Tibial nerve (tissue), 3 donors: ENCODE measurements at regions not wholly inside any gene's neighbourhood (a gene's known extent, or its start where the extent isn't known, plus 50 kb on each side); places are given as distances from the start of the nearest gene placed in this dataset.

Experiments
- POLR2A ChIP-seq, 2 donors: fragments of 450-650 bp; IDR thresholded peaks; one replicate each; pipeline ENCODE4 v1.6.1; 2017; ENCODE audit warnings: antibody characterized with exemption in 2 of 2, mild to moderate bottlenecking in 2 of 2, moderate library complexity in 2 of 2
- TF ChIP-seq, protein P1 (sequence below), 5 experiments: fragments of 200-600 bp in 3 of 5; fragments of 450-650 bp in 2 of 5; sonication (generic) in 3 of 5; IDR thresholded peaks; one replicate each; pipeline ENCODE4 v1.5.1; 2016 to 2019; ENCODE audit warnings: antibody characterized with exemption in 5 of 5, mild to moderate bottlenecking in 3 of 5, moderate library complexity in 2 of 5

DNA sequence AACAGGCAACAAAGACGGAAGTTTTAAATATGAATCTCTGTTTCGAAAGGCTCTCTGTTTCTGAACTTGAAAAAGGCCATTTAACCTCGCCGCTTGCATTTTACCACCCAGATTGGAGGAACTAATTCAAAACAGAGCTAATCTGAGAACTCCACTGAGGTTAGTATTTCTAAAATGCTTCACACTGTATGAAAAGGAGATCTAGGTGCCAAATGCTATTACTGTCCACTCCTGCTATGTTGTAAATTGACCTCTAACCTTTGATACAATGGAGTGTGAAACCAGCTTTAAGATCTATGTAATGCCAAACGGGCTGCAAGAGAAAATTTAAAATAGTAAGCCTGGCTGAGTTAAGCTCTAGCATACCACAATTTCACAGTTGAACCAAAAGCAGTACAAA lies 364.5 kb downstream of the IRS1 start:
- TF ChIP-seq, protein P1, sequence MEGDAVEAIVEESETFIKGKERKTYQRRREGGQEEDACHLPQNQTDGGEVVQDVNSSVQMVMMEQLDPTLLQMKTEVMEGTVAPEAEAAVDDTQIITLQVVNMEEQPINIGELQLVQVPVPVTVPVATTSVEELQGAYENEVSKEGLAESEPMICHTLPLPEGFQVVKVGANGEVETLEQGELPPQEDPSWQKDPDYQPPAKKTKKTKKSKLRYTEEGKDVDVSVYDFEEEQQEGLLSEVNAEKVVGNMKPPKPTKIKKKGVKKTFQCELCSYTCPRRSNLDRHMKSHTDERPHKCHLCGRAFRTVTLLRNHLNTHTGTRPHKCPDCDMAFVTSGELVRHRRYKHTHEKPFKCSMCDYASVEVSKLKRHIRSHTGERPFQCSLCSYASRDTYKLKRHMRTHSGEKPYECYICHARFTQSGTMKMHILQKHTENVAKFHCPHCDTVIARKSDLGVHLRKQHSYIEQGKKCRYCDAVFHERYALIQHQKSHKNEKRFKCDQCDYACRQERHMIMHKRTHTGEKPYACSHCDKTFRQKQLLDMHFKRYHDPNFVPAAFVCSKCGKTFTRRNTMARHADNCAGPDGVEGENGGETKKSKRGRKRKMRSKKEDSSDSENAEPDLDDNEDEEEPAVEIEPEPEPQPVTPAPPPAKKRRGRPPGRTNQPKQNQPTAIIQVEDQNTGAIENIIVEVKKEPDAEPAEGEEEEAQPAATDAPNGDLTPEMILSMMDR (IDR thresholded peaks at IDR 0.05): no peak
- no peak for TF ChIP-seq POLR2A (IDR thresholded peaks at IDR 0.05)
